ENCODE measurements at regions not wholly inside any gene's neighbourhood (a gene's known extent, or its start where the extent isn't known, plus 50 kb on each side); places are given as distances from the start of the nearest gene placed in this dataset.

DNA sequence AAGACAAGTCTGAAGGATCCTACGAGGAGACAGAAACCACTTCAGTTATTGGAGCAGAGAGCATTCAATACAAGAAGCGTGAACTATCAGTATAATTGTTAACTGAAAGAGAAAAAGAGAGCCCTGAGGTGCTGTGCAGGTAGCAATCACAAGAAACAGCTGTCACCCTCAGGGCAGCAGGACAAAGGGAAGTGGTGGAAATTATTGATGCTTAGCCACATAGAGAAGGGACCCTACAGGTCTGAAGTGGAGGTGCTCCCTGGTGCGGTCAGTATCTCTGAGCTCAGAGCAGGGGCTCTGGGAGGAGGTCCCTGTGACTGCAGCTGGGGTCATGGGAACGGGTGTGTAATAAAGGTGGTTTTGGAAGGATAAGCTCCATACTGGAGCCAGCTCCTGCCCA, 97.8 kb upstream of the KLF6 start:
- Histone ChIP-seq H3K4me1 (ENCODE audit: control insufficient read depth, insufficient read depth, low read length) (peaks cover 6% of the 10 kb centered on the region; the same call in 1 of the 2 replicates), H3K36me3 (ENCODE audit: control insufficient read depth in 2 of 2, insufficient read depth in 1 of 2, low read length in 2 of 2) (no peaks in the 10 kb centered on the region), H3K9me3 (ENCODE audit: control insufficient read depth, insufficient read depth, low read depth, low read length) (no peaks in the 10 kb centered on the region), H3K27ac (ENCODE audit: extremely low read depth, low read depth, low read length) (no peak overlapping the region), H3K4me3 (ENCODE audit: low read depth, low read length) (no peak overlapping the region)
- ChIA-PET CTCF (interaction anchor here (0.6 kb wide), 1 partner anchor 372 kb away, joined by 3 read pairs; no protein-coding TSS in a partner anchor), POLR2A (interaction anchor here (1.2 kb wide), 1 partner anchor 97 kb away, joined by 4 read pairs; the partner anchor contains the start of gene KLF6)
- no peak for TF ChIP-seq OSR2 (tag by site-specific recombination; IDR thresholded peaks at IDR 0.05)
- no peak for TF ChIP-seq YY1 (tag by site-specific recombination; IDR thresholded peaks at IDR 0.05)
- no peak for TF ChIP-seq ZFHX2 (tag by site-specific recombination; conservative IDR thresholded peaks at IDR 0.05)
- no peak for TF ChIP-seq ZNF366 (tag by site-specific recombination; conservative IDR thresholded peaks at IDR 0.05)
- TF ChIP-seq SCRT1 (tag by site-specific recombination; IDR thresholded peaks at IDR 0.05; ENCODE audit: borderline replicate concordance): no peak
- no peak for TF ChIP-seq CTCF (tag by site-specific recombination; IDR thresholded peaks at IDR 0.05)
- TF ChIP-seq ZNF776 (tag by site-specific recombination; IDR thresholded peaks at IDR 0.05; ENCODE audit: borderline replicate concordance): no peak
- no peak for TF ChIP-seq ZNF292 (tag by site-specific recombination; IDR thresholded peaks at IDR 0.05; ENCODE audit: borderline replicate concordance, low read depth)
- TF ChIP-seq, protein P1, sequence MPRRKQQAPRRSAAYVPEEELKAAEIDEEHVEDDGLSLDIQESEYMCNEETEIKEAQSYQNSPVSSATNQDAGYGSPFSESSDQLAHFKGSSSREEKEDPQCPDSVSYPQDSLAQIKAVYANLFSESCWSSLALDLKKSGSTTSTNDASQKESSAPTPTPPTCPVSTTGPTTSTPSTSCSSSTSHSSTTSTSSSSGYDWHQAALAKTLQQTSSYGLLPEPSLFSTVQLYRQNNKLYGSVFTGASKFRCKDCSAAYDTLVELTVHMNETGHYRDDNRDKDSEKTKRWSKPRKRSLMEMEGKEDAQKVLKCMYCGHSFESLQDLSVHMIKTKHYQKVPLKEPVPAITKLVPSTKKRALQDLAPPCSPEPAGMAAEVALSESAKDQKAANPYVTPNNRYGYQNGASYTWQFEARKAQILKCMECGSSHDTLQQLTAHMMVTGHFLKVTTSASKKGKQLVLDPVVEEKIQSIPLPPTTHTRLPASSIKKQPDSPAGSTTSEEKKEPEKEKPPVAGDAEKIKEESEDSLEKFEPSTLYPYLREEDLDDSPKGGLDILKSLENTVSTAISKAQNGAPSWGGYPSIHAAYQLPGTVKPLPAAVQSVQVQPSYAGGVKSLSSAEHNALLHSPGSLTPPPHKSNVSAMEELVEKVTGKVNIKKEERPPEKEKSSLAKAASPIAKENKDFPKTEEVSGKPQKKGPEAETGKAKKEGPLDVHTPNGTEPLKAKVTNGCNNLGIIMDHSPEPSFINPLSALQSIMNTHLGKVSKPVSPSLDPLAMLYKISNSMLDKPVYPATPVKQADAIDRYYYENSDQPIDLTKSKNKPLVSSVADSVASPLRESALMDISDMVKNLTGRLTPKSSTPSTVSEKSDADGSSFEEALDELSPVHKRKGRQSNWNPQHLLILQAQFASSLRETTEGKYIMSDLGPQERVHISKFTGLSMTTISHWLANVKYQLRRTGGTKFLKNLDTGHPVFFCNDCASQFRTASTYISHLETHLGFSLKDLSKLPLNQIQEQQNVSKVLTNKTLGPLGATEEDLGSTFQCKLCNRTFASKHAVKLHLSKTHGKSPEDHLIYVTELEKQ (tag by site-specific recombination; IDR thresholded peaks at IDR 0.05; ENCODE audit: borderline replicate concordance): no peak
- no peak for TF ChIP-seq ZNF449 (tag by site-specific recombination; IDR thresholded peaks at IDR 0.05)
- TF ChIP-seq ZNF335 (tag by site-specific recombination; conservative IDR thresholded peaks at IDR 0.05): no peak
- no peak for TF ChIP-seq ZNF433 (tag by site-specific recombination; IDR thresholded peaks at IDR 0.05; ENCODE audit: low read depth)
- TF ChIP-seq ZNF621 (tag by site-specific recombination; IDR thresholded peaks at IDR 0.05): no peak
- TF ChIP-seq ZNF660 (tag by site-specific recombination; IDR thresholded peaks at IDR 0.05): no peak
- TF ChIP-seq ZNF624 (tag by site-specific recombination; IDR thresholded peaks at IDR 0.05): no peak
- TF ChIP-seq, protein P2, sequence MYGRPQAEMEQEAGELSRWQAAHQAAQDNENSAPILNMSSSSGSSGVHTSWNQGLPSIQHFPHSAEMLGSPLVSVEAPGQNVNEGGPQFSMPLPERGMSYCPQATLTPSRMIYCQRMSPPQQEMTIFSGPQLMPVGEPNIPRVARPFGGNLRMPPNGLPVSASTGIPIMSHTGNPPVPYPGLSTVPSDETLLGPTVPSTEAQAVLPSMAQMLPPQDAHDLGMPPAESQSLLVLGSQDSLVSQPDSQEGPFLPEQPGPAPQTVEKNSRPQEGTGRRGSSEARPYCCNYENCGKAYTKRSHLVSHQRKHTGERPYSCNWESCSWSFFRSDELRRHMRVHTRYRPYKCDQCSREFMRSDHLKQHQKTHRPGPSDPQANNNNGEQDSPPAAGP (tag by site-specific recombination; IDR thresholded peaks at IDR 0.05): no peak

- Histone ChIP-seq H3K9me3 (ENCODE audit: control insufficient read depth, insufficient read depth, low read depth, low read length) (no peaks in the 10 kb centered on the region), H3K27ac (ENCODE audit: extremely low read depth, low read depth, low read length) (no peak overlapping the region), H3K36me3 (ENCODE audit: control insufficient read depth in 2 of 2, insufficient read depth in 1 of 2, low read length in 2 of 2) (no peaks in the 10 kb centered on the region), H3K4me3 (ENCODE audit: low read depth, low read length) (no peak overlapping the region), H3K4me1 (ENCODE audit: control insufficient read depth, insufficient read depth, low read length) (peaks cover 2% of the 10 kb centered on the region; the same call in 1 of the 2 replicates)
- ChIA-PET CTCF (interaction anchor here (0.5 to 0.6 kb wide), 2 partner anchors 792 to 934 kb away, joined by 3 to 4 read pairs; no protein-coding TSS in a partner anchor), POLR2A (no interaction called here)
- TF ChIP-seq PATZ1 (tag by site-specific recombination; IDR thresholded peaks at IDR 0.05) (no peak), HOXC10 (CRISPR knock-in tag; IDR thresholded peaks at IDR 0.05) (no peak), ZNF280D (tag by site-specific recombination; IDR thresholded peaks at IDR 0.05) (no peak), ZFP69B (tag by site-specific recombination; IDR thresholded peaks at IDR 0.05) (no peak)
- TF ChIP-seq, protein P3, sequence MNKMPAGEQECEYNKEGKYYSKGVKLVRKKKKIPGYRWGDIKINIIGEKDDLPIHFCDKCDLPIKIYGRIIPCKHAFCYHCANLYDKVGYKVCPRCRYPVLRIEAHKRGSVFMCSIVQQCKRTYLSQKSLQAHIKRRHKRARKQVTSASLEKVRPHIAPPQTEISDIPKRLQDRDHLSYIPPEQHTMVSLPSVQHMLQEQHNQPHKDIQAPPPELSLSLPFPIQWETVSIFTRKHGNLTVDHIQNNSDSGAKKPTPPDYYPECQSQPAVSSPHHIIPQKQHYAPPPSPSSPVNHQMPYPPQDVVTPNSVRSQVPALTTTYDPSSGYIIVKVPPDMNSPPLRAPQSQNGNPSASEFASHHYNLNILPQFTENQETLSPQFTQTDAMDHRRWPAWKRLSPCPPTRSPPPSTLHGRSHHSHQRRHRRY (tag by site-specific recombination; IDR thresholded peaks at IDR 0.05): no peak
Observed at GRCh38 chr10:3881622-3882021, 96.6 kb upstream of the KLF6 start.
